LoVo (cell line): ENCODE measurements at regions not wholly inside any gene's neighbourhood (a gene's known extent, or its start where the extent isn't known, plus 50 kb on each side); places are given as distances from the start of the nearest gene placed in this dataset.
"Not testable (repeated sequence)": the region's sequence is repeated elsewhere in the genome, so short reads cannot be mapped to it uniquely, and the experiment has no call there.

ENCODE experiments used
- DNase-seq: peaks from one replicate; pipeline ENCODE4 v3.0.0-alpha.2; 2016; ENCODE audit warnings: low spot score

GRCh38 chr12:5310151-5310550, 121.8 kb upstream of the NTF3 start:
- DNase-seq, result no peak

DNA sequence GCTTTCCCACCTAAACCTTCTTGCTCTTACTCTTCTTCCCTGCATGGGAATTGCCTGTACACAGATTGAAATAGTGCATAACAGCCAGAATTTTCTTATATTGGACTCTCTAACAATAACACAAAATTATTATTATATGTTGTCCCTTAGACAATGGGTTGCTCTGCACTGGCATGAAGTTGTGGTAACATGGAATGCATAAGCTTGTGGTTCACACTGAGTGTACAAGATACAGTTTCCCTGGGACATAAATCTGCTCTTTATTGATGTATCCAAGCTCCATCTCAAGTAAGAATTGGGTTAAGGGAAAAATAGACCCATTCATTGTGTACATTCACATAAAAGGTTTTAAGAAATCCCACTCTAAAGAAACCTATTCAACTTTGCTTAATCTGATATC, 114.4 kb upstream of the NTF3 start:
- DNase-seq, result no peak

GRCh38 chr12:5318874-5319273, 113.0 kb upstream of the NTF3 start:
- DNase-seq, result peak; percentile 69

DNA sequence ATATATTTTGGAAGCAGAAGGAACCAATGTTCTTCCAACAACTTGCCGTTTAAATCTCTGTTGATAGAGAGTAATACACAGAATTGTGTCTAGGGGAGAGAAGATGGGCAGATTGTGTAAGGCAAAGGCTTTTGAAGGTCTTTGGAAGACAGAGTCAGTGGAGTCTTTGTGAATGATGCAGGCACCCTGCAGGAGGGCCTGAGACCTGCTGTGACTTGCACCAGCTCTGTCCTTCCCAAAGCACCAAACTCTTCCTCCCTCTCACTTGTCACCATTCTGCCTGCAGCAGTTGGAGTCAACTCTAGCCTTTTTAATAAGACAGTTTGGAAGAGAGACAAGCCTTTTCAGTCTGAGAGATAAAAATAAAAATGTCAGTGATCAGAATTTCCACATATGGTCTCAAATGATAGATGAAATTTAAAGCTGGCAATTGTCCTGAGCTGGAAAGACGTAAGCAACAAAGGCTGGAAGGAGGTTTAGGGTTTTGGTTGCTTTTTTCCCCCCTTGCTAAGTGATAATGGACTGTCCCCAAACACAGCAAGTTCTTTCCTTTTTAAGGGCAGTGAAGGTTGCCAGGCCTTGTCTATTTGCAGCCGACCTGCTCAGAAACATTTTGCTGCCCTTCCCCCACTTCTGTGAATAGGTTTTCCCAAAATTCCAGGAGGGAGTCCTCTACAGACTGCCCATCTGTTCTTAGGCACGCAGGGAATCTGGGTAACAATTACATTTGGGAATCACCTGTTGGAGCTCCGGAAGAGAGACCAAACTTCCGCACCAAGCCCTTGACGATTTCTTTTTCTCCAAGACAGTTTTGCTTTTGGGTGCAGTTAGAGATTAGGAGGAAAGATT, 103.0 kb upstream of the NTF3 start:
- DNase-seq, result no peak

- DNase-seq, result no peak
Observed at GRCh38 chr12:5332551-5332950, 99.4 kb upstream of the NTF3 start.

- DNase-seq, result no peak
Observed at GRCh38 chr12:5333096-5333495, 98.8 kb upstream of the NTF3 start.

GRCh38 chr12:5335069-5335468, 96.8 kb upstream of the NTF3 start:
- no peak for DNase-seq

GRCh38 chr12:5341086-5341485, 90.8 kb upstream of the NTF3 start:
- DNase-seq, result not testable (repeated sequence)

GRCh38 chr12:5343711-5344110, 88.2 kb upstream of the NTF3 start:
- DNase-seq, result no peak

GRCh38 chr12:5344131-5344530, 87.8 kb upstream of the NTF3 start:
- DNase-seq, result no peak

GRCh38 chr12:5345534-5345933, 86.4 kb upstream of the NTF3 start:
- DNase-seq, result no peak

- DNase-seq, result no peak
Observed at GRCh38 chr12:5348057-5348456, 83.9 kb upstream of the NTF3 start.

DNA sequence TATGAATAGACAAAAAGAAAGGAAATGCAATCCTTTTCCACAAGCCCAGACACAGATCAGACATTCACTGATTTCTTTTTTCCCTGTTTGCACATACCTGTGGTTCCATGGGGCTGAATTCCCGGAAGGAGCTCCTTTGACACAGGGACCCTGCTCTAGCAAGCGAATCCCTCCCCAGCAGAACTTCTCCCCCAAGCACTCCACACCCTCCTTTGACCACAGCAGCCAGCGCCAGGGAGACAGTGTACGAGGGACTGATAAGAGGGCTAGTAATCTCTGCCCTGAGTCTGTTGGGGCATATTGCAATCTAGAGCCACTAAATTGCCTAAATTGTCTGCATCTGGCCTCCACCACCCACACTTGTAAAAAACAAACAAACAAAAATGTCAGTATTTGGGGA, 83.4 kb upstream of the NTF3 start:
- DNase-seq, result no peak

GRCh38 chr12:5364036-5364770, 67.7 kb upstream of the NTF3 start:
- DNase-seq, result no peak

- no peak for DNase-seq
Observed at GRCh38 chr12:5369298-5369697, 62.6 kb upstream of the NTF3 start.

- DNase-seq, result no peak
Observed at GRCh38 chr12:5371631-5372030, 60.3 kb upstream of the NTF3 start.

- no peak for DNase-seq
Observed at GRCh38 chr12:5374713-5375112, 57.2 kb upstream of the NTF3 start.

DNA sequence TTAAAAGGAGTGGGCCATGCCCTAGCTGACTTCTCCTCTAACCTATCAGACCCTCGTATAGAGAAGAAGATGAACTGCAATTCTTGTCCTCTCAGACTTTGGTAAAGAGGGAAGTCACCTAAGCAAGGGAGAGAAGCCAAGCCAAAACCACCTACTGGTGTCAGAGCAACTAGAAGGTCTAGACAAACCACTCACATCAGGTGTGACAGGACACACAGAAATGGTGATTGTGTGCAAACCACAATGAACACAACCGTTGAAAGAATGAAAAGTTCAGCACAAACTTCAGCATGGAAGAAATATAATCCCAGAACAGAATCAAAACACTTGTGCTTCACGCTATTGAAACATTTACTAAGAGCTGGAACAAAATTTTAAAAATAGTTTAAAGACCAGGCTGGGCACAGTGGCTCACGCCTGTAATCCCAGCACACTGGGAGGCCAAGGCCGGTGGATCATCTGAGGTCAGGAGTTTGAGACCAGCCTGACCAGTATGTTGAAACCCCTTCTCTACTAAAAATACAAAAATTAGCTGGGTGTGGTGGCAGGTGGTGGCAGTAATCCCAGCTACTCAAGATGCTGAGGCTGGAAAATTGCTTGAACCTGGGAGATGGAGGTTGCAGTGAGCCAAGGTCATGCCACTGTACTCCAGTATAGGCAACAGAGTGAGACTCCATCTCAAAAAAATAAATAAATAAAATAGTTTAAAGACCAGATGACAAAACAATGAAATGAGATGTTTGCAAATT, 56.2 kb upstream of the NTF3 start:
- DNase-seq, result no peak

DNA sequence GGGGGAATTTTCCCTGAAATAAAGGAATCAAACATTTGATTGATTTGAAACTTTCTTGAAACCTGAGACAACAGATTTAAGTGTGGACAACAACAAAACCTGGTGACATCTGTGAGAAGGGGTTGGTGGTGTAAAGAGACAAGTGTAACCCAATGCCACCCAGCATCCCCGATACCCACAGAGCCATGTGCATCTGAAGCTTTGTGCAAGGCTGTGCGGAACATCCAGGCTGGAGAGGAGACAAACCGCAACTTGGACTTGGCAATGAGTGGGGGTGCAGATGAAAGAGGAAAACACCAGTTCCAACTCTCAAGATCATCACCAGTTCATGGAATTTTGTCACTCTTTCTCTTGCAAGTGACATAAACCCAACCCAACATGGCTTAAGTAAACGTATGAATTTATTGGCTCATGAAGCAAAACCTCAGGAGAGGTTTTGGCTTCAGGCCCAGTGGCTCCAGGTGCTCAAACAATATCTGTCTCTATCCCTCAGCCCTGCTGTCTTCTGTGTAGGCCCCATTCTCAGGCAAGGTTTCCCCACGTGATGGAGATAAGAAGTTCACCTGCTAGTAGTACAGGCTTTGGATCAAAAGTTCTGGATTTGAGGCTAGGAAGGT, 55.2 kb upstream of the NTF3 start:
- DNase-seq, result peak; percentile 53

GRCh38 chr12:5377997-5378592, 53.8 kb upstream of the NTF3 start:
- peak; percentile 68 for DNase-seq

- peak; percentile 64 for DNase-seq
Observed at GRCh38 chr12:5379749-5380496, 52.0 kb upstream of the NTF3 start.
